ENCODE measurements at regions not wholly inside any gene's neighbourhood (a gene's known extent, or its start where the extent isn't known, plus 50 kb on each side); places are given as distances from the start of the nearest gene placed in this dataset.

DNA sequence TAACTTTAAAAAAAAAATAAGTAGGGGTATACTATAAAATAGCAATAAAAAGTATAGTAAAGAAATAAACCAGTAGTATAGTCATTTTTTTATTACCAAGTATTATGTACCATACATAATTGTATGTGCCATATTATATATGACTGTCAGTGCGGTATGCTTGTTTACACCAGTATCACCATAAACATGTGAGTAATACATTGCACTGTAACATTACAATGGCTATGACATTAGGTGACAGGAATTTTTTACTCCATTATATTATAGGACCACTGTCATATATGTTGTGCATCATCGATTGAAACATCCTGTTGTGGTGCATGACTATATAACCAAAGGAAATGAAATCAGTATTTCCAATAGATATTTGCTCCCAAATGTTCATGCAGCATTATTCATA is 176.9 kb upstream of the ARHGAP24 start:
- TF ChIP-seq, protein P1, sequence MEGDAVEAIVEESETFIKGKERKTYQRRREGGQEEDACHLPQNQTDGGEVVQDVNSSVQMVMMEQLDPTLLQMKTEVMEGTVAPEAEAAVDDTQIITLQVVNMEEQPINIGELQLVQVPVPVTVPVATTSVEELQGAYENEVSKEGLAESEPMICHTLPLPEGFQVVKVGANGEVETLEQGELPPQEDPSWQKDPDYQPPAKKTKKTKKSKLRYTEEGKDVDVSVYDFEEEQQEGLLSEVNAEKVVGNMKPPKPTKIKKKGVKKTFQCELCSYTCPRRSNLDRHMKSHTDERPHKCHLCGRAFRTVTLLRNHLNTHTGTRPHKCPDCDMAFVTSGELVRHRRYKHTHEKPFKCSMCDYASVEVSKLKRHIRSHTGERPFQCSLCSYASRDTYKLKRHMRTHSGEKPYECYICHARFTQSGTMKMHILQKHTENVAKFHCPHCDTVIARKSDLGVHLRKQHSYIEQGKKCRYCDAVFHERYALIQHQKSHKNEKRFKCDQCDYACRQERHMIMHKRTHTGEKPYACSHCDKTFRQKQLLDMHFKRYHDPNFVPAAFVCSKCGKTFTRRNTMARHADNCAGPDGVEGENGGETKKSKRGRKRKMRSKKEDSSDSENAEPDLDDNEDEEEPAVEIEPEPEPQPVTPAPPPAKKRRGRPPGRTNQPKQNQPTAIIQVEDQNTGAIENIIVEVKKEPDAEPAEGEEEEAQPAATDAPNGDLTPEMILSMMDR (IDR thresholded peaks at IDR 0.05) = no peak
- no peak for TF ChIP-seq POLR2A (IDR thresholded peaks at IDR 0.05)
- TF ChIP-seq POLR2AphosphoS5 (IDR thresholded peaks at IDR 0.05) = no peak
